ENCODE measurements at regions not wholly inside any gene's neighbourhood (a gene's known extent, or its start where the extent isn't known, plus 50 kb on each side); places are given as distances from the start of the nearest gene placed in this dataset.

GRCh38 chr14:104458845-104459244 lies 120.7 kb upstream of the C14orf180 start:
- H3K9me3 Mint-ChIP-seq, result no peaks in the 10 kb centered on the region
- H3K4me1 Mint-ChIP-seq, result peaks cover 11% of the 10 kb centered on the region
- Histone ChIP-seq H3K27ac (ENCODE audit: low read depth) (no peak overlapping the region), H2AFZ (no peak overlapping the region), H3K79me2 (replicated peaks; ENCODE audit: insufficient read depth) (no peaks in the 10 kb centered on the region), H3K4me1 (ENCODE audit: insufficient read depth) (no peaks in the 10 kb centered on the region), H4K20me1 (replicated peaks; ENCODE audit: insufficient read depth) (no peaks in the 10 kb centered on the region), H3K27me3 (ENCODE audit: insufficient read depth) (peaks cover 36% of the 10 kb centered on the region), H3F3A (replicated peaks; ENCODE audit: low read depth) (no peaks in the 10 kb centered on the region; the same call in 1 of the 2 replicates), H3K4me2 (no peak overlapping the region), H3K36me3 (ENCODE audit: insufficient read depth) (no peaks in the 10 kb centered on the region), H3K9me2 (ENCODE audit: insufficient read depth) (no peaks in the 10 kb centered on the region), H3K4me3 (no peak overlapping the region)
- no peak overlapping the region for H3K4me3 Mint-ChIP-seq
- peaks cover 26% of the 10 kb centered on the region for H3K27me3 Mint-ChIP-seq (ENCODE audit: insufficient read depth, low read depth, poor library complexity)
- no peak overlapping the region for H3K27ac Mint-ChIP-seq
- TF ChIP-seq POLR2AphosphoS5 (IDR thresholded peaks at IDR 0.05; ENCODE audit: low read depth), result no peak
- TF ChIP-seq ZNF331 (CRISPR knock-in tag; IDR thresholded peaks at IDR 0.05; ENCODE audit: low read depth), result no peak
- TF ChIP-seq JUNB (IDR thresholded peaks at IDR 0.05; ENCODE audit: unreplicated experiment), result no peak
- no peak for TF ChIP-seq CREB1 (CRISPR knock-in tag; IDR thresholded peaks at IDR 0.05; ENCODE audit: low read depth)
- TF ChIP-seq ZNF462 (CRISPR knock-in tag; IDR thresholded peaks at IDR 0.05), result no peak
- TF ChIP-seq STAT1 (IDR thresholded peaks at IDR 0.05; ENCODE audit: unreplicated experiment), result no peak
- no peak for TF ChIP-seq REST (IDR thresholded peaks at IDR 0.05; ENCODE audit: unreplicated experiment)
- TF ChIP-seq EZH2 (IDR thresholded peaks at IDR 0.05; ENCODE audit: low read depth, unreplicated experiment), result no peak
- no peak for TF ChIP-seq ETS1 (IDR thresholded peaks at IDR 0.05)
- no peak for TF ChIP-seq CTCF (conservative IDR thresholded peaks at IDR 0.05; ENCODE audit: low read depth in 2 of 2)
- no peak for TF ChIP-seq ZNF114 (CRISPR knock-in tag; IDR thresholded peaks at IDR 0.05)
- TF ChIP-seq NANOG (IDR thresholded peaks at IDR 0.05; ENCODE audit: borderline replicate concordance), result no peak
- no peak for TF ChIP-seq EZH2phosphoT487 (IDR thresholded peaks at IDR 0.05; ENCODE audit: unreplicated experiment)
- no peaks in the 10 kb centered on the region for H3K36me3 Mint-ChIP-seq (ENCODE audit: low read depth)
- DNase-seq (ENCODE audit: low spot score) (no peak), ATAC-seq (no peak)

Measured in GM23338 (cell line).